ENCODE measurements at regions not wholly inside any gene's neighbourhood (a gene's known extent, or its start where the extent isn't known, plus 50 kb on each side); places are given as distances from the start of the nearest gene placed in this dataset.

DNA sequence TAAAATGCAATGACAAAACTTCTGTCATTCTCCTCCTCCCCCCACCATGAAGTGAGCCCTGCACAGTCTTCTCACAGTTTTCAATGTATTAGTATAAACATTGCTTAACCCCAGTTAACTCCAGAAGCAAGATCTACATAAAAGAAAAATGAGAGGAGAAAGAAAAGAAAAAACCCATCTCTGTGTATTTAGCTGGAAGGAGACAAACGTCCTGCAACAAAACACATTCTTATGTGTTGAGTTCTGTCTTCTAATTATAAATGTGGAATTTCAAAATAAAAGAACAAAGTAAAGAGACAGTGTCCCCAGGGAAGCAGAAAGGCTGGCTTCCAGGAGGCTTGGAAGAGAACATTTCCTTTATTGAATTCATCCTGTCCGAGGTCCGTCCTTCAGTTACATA lies 491.9 kb upstream of the TUSC1 start:
- TF ChIP-seq, protein P1, sequence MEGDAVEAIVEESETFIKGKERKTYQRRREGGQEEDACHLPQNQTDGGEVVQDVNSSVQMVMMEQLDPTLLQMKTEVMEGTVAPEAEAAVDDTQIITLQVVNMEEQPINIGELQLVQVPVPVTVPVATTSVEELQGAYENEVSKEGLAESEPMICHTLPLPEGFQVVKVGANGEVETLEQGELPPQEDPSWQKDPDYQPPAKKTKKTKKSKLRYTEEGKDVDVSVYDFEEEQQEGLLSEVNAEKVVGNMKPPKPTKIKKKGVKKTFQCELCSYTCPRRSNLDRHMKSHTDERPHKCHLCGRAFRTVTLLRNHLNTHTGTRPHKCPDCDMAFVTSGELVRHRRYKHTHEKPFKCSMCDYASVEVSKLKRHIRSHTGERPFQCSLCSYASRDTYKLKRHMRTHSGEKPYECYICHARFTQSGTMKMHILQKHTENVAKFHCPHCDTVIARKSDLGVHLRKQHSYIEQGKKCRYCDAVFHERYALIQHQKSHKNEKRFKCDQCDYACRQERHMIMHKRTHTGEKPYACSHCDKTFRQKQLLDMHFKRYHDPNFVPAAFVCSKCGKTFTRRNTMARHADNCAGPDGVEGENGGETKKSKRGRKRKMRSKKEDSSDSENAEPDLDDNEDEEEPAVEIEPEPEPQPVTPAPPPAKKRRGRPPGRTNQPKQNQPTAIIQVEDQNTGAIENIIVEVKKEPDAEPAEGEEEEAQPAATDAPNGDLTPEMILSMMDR (conservative IDR thresholded peaks at IDR 0.05; ENCODE audit: low read depth, low read length), result no peak
- no peak overlapping the region for H3K4me3 ChIP-seq (ENCODE audit: low read length)
- no peak for DNase-seq (ENCODE audit: low read depth)

DNA sequence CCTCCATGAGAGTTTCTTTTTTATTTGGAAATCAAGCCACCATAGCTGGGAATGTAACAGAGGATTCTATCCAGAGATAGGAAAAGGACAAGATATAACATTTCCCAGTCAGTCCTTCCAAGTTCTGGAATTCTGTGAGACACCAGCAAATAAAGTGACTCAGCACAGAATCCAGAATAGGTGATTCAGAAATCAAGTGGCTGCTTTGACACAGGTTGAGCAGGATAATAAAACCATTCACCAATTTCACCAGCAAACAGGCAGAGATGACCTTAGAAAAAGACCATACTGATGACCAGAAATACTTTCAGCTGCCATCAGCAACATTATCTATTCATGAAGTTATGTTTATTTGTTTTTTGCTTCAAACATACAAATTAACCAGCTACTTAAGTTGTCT lies 491.5 kb upstream of the TUSC1 start:
- no peak for DNase-seq (ENCODE audit: low read depth)
- no peak overlapping the region for H3K4me3 ChIP-seq (ENCODE audit: low read length)
- TF ChIP-seq, protein P1 (conservative IDR thresholded peaks at IDR 0.05; ENCODE audit: low read depth, low read length), result no peak

DNA sequence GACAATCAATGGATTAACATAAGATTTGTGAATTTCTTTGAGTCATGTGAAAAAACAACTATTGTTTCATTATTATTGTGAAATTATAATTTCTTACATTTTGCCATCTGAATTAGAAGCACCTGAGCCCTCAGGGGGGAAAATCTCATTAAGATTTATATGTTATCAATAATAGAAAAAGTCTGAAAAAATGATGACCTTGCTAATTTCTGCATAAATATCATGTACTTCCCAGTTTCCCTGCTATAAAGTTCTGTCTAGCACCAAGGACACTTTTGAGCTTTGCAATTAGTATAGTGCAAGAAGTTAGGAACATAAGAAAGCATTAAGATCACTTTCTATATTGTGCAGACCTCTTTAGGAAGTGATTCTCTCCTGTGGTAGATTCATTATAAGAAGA lies 488.3 kb upstream of the TUSC1 start:
- no peak for DNase-seq (ENCODE audit: low read depth)
- TF ChIP-seq, protein P1 (conservative IDR thresholded peaks at IDR 0.05; ENCODE audit: low read depth, low read length), result no peak
- H3K4me3 ChIP-seq (ENCODE audit: low read length), result no peak overlapping the region

GRCh38 chr9:26165426-26165825 lies 487.2 kb upstream of the TUSC1 start:
- no peak for DNase-seq (ENCODE audit: low read depth)
- TF ChIP-seq, protein P1 (conservative IDR thresholded peaks at IDR 0.05; ENCODE audit: low read depth, low read length), result no peak
- no peak overlapping the region for H3K4me3 ChIP-seq (ENCODE audit: low read length)

DNA sequence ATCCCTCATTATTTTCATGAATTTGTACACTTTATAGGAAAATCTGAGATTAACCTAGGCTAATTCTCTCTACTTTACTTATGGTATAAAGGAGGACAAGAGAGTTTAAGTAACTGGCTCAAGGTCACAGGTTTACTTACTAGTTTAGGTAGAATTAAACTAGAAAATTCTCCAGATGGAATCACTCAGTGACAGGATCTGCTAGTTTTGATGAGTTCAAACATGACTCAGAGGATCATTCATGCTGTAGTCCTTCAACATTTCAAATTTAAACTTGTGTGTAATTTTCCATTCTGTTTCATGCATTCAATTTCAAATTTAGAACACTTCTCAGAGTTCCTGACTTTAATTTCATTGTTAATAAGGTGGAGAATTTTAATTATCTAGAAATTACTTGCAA lies 485.7 kb upstream of the TUSC1 start:
- no peak overlapping the region for H3K4me3 ChIP-seq (ENCODE audit: low read length)
- TF ChIP-seq, protein P1 (conservative IDR thresholded peaks at IDR 0.05; ENCODE audit: low read depth, low read length), result no peak
- no peak for DNase-seq (ENCODE audit: low read depth)

DNA sequence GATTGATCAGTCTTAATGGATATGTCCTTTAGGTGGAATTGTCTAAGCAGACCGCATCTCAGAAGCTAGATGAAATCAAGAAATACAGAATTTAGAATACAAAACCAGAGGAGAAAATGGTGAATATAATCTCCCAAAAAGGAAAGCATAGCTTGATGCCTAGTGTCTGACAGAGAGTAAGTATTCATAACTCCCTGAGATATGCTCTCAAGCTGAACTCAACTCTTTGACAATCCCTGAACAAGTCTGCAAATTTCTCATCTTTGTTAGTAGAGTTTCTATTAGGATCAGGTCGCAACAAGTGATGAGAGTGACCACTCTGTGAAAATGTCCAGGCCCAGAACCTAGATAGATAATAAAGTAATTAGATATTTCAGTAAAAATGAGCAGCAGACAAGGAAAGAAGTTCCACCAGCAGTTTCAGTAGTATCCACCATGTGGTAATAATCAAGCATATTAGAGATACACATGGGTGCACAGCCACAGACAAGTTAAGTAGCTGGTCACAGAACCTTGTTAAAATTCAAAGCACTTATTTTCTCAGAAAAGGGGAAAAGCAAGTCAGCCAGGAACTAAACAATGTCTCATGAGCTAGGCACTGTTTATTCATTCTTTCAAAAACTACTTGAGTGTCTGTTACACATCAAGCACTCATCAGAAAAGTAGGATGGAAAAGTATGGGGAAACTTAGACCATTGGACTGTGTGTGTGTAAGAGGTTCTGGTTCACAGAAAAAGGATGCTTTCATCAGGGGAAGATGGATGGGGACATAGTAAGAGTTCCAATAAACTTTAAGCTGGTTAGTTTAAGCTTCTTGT lies 481.5 kb upstream of the TUSC1 start:
- no peak overlapping the region for H3K4me3 ChIP-seq (ENCODE audit: low read length)
- DNase-seq (ENCODE audit: low read depth), result no peak
- TF ChIP-seq, protein P1 (conservative IDR thresholded peaks at IDR 0.05; ENCODE audit: low read depth, low read length), result no peak

- TF ChIP-seq, protein P1 (conservative IDR thresholded peaks at IDR 0.05; ENCODE audit: low read depth, low read length), result no peak
- no peak for DNase-seq (ENCODE audit: low read depth)
- H3K4me3 ChIP-seq (ENCODE audit: low read length), result no peak overlapping the region
These were observed 480.4 kb upstream of the TUSC1 start for GRCh38 chr9:26158631-26159150.

Data from retinal pigment epithelial cell (primary cell).